Activated CD4-positive, alpha-beta T cell treated with anti-CD3 and anti-CD28 coated beads for 4 hours (primary cell): ENCODE measurements at regions not wholly inside any gene's neighbourhood (a gene's known extent, or its start where the extent isn't known, plus 50 kb on each side); places are given as distances from the start of the nearest gene placed in this dataset.
"Not testable (repeated sequence)": the region's sequence is repeated elsewhere in the genome, so short reads cannot be mapped to it uniquely, and the experiment has no call there.

ENCODE experiments used
- DNase-seq, 2 donors: peaks; one replicate each; pipeline ENCODE4 v3.0.0-alpha.2; 2020

DNA sequence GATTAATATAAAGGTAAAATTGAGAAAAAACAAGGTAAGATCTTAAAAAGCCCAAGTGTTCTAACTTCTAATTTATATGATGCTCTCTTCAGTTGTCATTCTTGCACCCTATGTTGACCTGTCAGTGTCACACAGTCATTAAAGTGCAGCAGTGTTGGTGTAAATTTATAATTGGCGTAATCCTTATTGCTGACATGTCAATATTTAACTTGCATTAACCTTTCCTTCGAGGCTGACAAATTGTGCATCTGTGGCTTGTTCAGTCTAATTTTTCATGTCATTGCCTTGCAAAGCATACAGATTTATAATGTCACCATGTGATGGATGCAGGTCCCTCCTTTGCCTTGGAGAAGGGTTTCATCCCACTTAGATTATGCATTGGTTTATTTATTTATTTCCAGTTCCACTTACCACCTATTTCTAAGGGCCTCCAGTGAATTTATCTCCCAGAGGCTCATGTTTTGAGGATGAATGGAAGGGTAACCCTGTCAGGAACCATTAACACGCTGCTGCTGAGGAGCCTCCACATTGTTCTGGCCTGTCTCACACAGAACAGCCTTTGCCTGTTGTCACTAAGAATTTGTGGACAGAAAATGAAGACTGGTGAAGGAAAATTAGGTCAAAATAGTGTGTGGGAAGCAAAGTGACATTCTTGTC, 1098.5 kb upstream of the LCORL start:
- no peak for DNase-seq

GRCh38 chr4:19117022-19117421, 1095.5 kb upstream of the LCORL start:
- no peak for DNase-seq

- DNase-seq = no peak
Observed at GRCh38 chr4:19104176-19104575, 1082.6 kb upstream of the LCORL start.

GRCh38 chr4:19095491-19096046, 1074.0 kb upstream of the LCORL start:
- no peak for DNase-seq

DNA sequence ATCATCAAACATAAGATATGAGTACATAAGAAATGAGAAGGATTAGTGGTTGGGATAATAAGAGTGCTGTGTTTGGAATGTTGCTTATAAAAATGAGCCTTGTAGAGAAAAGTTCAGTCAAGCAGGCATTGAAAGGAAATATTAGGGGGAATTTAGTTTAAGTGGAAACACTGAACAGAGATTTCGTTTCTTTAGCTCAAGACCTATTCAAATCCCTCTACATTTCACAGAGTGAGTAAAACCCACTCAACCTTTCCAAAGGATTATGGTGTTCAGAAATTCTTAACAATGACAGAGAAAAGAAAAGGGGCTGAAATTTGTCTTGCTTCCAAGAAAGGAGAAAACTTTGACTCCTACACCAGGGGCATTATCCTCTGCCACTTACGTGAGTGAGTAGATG, 1072.4 kb upstream of the LCORL start:
- DNase-seq = no peak

GRCh38 chr4:19092797-19093196, 1071.2 kb upstream of the LCORL start:
- DNase-seq = no peak

- no peak for DNase-seq
Observed at GRCh38 chr4:19074036-19074435, 1052.5 kb upstream of the LCORL start.

- no peak for DNase-seq
Observed at GRCh38 chr4:19063662-19064061, 1042.1 kb upstream of the LCORL start.

- DNase-seq = no peak
Observed at GRCh38 chr4:19054916-19055315, 1033.4 kb upstream of the LCORL start.

- no peak for DNase-seq
Observed at GRCh38 chr4:19051831-19052230, 1030.3 kb upstream of the LCORL start.

DNA sequence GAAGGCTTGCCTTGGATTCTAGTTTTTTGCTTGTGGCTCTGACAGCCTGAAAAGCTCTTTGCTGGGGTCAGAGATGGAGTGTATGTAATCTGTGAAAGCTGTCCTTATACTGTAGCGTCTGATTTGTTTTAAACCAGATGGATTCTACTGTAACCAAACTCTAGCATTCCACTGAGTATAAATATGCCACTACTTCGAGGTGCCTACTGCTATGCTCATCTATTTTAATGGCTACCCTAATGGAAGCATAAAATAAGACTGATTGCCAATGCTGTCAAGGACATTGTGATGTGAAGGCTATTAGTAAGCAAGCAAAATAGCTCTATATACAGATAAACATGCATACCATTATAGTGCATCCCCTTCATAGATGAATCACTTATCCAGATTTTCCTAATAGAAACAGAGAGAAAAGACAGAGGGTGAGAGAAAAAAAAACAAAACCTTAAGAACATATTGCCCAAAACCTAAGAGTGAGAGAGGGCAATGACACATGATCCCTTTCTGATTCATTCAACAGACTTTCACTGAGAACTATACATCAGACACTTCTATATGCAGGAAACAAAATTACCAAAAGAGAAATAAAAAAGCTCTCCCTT, 1025.8 kb upstream of the LCORL start:
- no peak for DNase-seq

DNA sequence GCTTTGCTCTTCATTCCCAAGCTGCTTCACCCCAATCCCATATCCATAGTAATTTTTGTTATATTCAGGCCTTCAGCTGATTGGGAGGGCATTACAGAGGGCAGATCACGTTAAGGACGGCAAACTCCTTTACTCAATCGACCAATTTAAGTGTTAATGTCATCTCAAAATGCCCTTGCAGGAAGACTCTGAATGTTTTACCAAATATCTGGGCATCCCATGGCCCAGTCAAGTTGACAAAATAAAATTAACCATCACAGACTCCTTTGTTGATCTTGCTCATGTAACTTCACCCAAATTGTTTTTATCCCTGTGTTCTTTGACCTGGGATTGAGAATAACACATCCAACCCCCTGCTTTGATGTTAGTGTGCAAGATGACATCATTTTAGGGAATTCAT, 1018.3 kb upstream of the LCORL start:
- no peak for DNase-seq

DNA sequence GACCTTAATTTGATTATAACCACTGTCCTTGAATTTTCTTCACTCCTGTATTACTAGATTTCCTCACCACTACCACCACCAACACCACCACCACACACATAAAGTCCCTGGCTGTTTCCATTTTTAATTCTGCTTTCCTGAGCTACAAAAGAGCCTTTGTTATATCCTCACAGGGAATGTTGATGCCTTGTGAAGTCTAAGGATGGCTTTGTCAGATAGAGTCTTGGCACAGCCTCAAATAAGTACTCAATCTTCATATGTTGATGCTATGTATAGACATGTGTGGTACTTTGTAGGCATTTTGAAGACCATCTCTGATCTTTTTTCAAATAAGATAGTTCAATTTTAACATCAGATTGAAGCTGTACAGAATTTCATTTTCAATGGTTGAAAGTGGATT, 1016.7 kb upstream of the LCORL start:
- no peak for DNase-seq

DNA sequence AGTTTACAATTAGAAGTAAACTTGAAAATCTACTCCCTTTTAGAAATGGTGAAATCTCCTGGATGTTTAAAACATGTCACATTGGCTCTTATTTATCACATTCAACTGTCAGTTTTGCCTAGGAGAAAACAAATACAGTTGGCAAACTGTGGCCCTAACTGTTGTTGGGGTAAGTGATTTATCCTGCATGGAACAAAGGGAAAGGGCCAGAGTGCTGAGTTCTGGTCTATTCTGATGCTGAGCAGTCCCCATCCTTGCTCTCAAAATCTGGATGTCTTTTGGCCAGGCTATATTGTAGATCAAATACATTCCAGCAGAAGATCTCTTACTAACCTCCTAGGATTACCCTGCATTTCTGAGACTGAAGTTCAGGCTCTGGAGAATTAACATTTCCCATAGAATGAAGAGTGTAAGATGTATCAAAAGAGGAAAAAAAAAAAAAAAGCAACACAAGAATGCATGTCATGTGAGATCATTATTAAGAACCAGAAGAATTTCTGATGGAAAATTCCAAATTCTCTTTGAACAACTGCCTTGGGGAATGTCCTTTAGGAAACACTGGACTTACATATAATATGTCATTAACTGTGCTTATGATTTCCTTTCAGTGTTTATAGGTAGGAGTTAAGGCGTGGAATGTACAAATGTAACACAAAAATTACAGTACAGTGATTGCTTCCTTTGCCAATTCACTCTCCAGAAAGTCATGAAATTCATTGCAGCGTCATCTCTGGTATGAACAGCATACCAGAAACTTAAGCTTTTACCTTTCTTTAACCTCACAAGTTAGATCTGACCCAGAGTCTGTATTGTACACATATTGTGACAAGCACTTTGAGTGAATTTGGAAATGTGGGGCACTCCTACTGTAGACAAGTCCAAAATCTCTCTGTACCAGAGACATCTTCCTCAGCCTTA, 1012.5 kb upstream of the LCORL start:
- no peak for DNase-seq

DNA sequence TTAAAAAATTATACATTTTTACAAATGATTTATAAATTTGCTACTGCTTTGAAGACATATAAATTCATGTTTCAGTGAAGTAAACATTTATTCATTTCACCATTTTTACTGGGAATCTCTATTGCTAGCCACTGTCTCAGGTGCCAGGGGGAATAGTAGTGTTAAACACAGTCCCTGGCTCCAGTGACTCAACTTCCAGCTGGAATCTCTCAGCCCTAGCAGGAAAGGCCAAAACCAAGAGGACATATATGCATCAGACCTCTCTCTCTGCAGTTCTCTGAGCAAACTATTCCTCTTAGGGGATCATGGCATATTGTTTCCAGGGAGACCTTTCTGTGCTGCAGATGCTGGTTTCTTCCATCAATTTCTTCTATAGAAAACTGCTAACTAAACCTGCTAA, 1009.0 kb upstream of the LCORL start:
- no peak for DNase-seq

DNA sequence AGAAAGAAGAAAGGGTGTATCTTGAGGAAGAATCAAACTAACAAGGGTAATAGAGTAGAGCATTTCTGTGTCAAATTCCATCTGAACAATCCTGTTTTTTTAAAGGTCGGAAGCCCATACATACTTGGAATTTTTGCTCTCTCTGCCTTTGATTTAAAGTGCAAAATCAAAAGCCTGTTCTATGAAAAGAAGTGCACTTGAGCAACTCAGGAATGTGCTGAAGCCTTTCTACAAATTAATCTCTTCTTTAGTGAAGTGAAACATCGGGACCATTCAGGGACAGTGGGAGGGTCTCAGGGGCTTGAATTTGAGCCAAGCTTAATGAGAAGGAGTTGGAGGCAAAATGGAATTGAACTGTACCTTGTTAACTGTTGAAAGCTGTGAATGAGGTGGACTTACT, 1008.5 kb upstream of the LCORL start:
- DNase-seq = no peak

DNA sequence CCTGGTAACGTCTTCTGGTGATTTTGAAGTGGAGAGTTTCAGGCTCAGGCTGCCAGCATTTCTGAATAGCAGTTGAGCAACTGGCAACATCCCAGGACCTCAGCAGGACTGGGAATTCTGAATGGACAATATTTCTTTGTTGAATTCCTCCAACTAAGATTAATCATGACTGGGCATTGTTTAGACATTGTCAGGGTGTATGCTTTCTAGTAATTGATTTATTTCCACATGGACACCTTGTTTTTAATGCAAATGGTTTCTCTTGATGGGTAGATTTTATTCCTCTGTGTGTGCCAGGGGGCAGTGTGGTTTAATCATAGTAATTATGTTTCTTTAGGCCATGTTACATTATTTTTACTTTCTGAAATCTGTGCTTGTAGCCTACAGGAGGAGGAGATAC, 1004.7 kb upstream of the LCORL start:
- no peak for DNase-seq

- no peak for DNase-seq
Observed at GRCh38 chr4:19025031-19025430, 1003.5 kb upstream of the LCORL start.

- no peak for DNase-seq
Observed at GRCh38 chr4:19024047-19024446, 1002.5 kb upstream of the LCORL start.

DNA sequence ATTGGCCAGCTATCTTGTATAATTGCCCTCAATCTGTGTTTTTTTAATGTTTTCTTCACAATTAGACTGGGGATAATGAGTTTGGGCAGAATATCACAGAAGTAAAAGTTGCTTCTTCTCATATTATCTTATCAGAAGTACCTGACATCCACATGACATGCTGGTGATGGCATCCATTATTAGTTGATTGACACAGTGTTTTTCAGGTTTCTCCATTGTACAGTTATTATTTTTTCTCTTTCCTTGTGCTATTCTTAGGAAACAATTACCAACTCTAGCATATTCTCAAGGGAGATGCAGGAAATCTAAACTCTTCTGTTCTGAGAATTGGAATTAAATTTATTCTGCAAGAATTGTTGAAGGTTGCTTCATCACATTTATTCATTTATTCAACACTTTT, 1000.1 kb upstream of the LCORL start:
- DNase-seq = no peak

DNA sequence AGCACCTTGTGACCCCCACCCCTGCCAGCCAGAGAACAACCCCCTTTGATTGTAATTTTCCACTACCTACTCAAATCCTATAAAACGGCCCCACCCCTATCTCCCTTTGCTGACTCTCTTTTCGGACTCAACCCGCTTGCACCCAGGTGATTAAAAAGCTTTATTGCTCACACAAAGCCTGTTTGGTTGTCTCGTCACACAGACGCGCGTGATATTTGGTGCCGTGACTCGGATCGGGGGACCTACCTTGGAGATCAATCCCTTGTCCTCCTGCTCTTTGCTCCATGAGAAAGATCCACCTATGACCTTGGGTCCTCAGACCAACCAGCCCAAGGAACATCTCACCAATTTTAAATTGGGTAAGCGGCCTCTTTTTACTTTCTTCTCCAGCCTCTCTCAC, 995.0 kb upstream of the LCORL start:
- not testable (repeated sequence) for DNase-seq

- no peak for DNase-seq
Observed at GRCh38 chr4:19014594-19014993, 993.0 kb upstream of the LCORL start.

DNA sequence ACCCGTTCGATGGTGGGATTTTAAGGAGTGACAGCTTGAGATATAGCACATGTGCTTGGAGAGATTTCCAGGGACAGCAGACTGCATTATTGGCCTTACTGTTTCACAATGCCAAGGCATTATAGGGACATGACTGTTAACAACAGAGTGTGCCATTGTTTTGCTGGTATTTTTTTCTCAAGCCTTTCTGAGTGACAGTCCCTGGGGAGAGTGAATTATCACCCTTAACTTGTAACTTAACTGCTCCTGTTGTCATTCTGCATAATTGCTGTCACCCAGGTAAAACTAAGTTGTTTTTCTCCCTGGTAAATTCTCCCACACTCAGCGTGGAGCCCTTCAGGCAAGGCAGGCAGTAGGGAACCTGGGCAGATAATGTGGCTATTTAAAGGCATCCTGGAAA, 989.2 kb upstream of the LCORL start:
- no peak for DNase-seq

GRCh38 chr4:19009881-19010280, 988.3 kb upstream of the LCORL start:
- no peak for DNase-seq
